Hepatocyte (in vitro differentiated cells): ENCODE measurements at regions not wholly inside any gene's neighbourhood (a gene's known extent, or its start where the extent isn't known, plus 50 kb on each side); places are given as distances from the start of the nearest gene placed in this dataset.

Experiments
- DNase-seq: peaks from one replicate; pipeline ENCODE4 v3.0.0-alpha.2; 2016; ENCODE audit warnings: low spot score
- H2AFZ ChIP-seq: fragments of 200-600 bp; sonication (generic); 2 replicates; pipeline ENCODE4 v1.6.0; 2016; ENCODE audit warnings: antibody characterized with exemption, mild to moderate bottlenecking
- H3K27ac ChIP-seq: fragments of 200-600 bp; sonication (generic); 2 replicates; pipeline ENCODE4 v1.5.1; 2016; ENCODE audit warnings: mild to moderate bottlenecking
- H3K27me3 ChIP-seq: fragments of 200-600 bp; sonication (generic); 2 replicates; pipeline ENCODE4 v1.6.1; 2016
- H3K36me3 ChIP-seq: fragments of 200-600 bp; sonication (generic); replicated peaks from 2 replicates; pipeline ENCODE4 v1.5.1; 2016; ENCODE audit warnings: low read depth; ENCODE audit not compliant: insufficient read depth
- H3K4me1 ChIP-seq: fragments of 200-600 bp; sonication (generic); 2 replicates; pipeline ENCODE4 v1.5.1; 2016; ENCODE audit warnings: mild to moderate bottlenecking, moderate library complexity; ENCODE audit not compliant: insufficient read depth
- H3K4me2 ChIP-seq: fragments of 200-600 bp; sonication (generic); 2 replicates; pipeline ENCODE4 v1.6.0; 2016
- H3K4me3 ChIP-seq: fragments of 200-600 bp; sonication (generic); 2 replicates; pipeline ENCODE4 v1.5.1; 2016; ENCODE audit warnings: mild to moderate bottlenecking
- H3K79me2 ChIP-seq: fragments of 200-600 bp; sonication (generic); 2 replicates; pipeline ENCODE4 v1.6.0; 2017; ENCODE audit warnings: mild to moderate bottlenecking
- H3K9me2 ChIP-seq: fragments of 200-600 bp; sonication (generic); replicated peaks from 2 replicates; pipeline ENCODE4 v1.6.0; 2017; ENCODE audit warnings: mild to moderate bottlenecking; ENCODE audit not compliant: insufficient read depth
- H3K9me3 ChIP-seq: fragments of 200-600 bp; sonication (generic); 2 replicates; pipeline ENCODE4 v1.5.1; 2016; ENCODE audit warnings: low read depth, mild to moderate bottlenecking
- H4K20me1 ChIP-seq: fragments of 200-600 bp; sonication (generic); 2 replicates; pipeline ENCODE4 v1.6.0; 2016; ENCODE audit warnings: mild to moderate bottlenecking; ENCODE audit not compliant: insufficient read depth, poor library complexity, severe bottlenecking
- CTCF ChIP-seq: fragments of 200-600 bp; sonication (generic); IDR thresholded peaks from 2 replicates; pipeline ENCODE4 v1.5.1; 2016; ENCODE audit warnings: antibody characterized with exemption, mild to moderate bottlenecking; ENCODE audit not compliant: poor library complexity
- EZH2 ChIP-seq: fragments of 200-600 bp; sonication (generic); IDR thresholded peaks from 2 replicates; pipeline ENCODE4 v1.6.1; 2016; ENCODE audit warnings: antibody characterized with exemption, mild to moderate bottlenecking, borderline replicate concordance
- EZH2phosphoT487 ChIP-seq: fragments of 200-600 bp; sonication (generic); IDR thresholded peaks from one replicate; pipeline ENCODE4 v1.6.1; 2018; ENCODE audit warnings: antibody characterized with exemption, mild to moderate bottlenecking, low read depth, moderate library complexity; ENCODE audit not compliant: unreplicated experiment, severe bottlenecking
- WGBS: methylation state at CpG from one replicate; pipeline ENCODE4 v1.1.6; 2016; ENCODE audit warnings: low lambda C conversion rate; ENCODE audit errors: missing lambda C conversion rate; 5-methylcytosine and 5-hydroxymethylcytosine counted together

DNA sequence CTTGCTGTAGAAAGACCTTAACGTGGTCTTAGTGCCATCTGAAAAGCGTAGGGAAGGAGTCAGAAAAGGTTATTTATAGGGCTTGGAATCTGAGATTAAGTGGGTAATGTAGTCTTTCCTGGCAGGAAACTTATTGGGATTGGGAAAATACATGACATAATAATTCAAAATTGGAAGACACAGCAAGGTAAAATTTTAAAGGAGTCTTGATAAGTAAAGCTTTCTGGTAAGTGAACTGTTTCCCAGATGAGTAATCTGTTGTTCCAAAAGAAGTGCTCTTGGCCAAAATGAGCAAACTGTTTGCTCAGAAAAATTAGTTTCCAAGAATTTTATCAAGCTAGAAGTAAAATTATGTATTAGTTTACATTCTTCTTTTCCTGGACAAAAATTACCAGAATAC is 149.3 kb upstream of the TMTC2 start:
- Histone ChIP-seq H3K4me3 (no peak overlapping the region), H3K4me1 (no peaks in the 10 kb centered on the region), H3K27ac (no peak overlapping the region), H3K9me3 (no peaks in the 10 kb centered on the region), H3K27me3 (no peaks in the 10 kb centered on the region), H4K20me1 (no peaks in the 10 kb centered on the region), H3K4me2 (no peak overlapping the region), H3K36me3 (no peaks in the 10 kb centered on the region), H3K79me2 (no peaks in the 10 kb centered on the region), H3K9me2 (no peaks in the 10 kb centered on the region), H2AFZ (no peak overlapping the region)
- 78% methylated on average over 2 of the region's 2 CpGs for WGBS
- TF ChIP-seq CTCF (no peak), EZH2 (no peak), EZH2phosphoT487 (no peak)
- DNase-seq, result no peak

- no peaks in the 10 kb centered on the region for H4K20me1 ChIP-seq
Observed at GRCh38 chr12:82554529-82554928, 132.2 kb upstream of the TMTC2 start.

GRCh38 chr12:82555699-82556098 is 131.0 kb upstream of the TMTC2 start:
- no peak for TF ChIP-seq EZH2phosphoT487
- TF ChIP-seq EZH2, result no peak
- no peak for TF ChIP-seq CTCF
- no peak for DNase-seq
- no peak overlapping the region for H2AFZ ChIP-seq
- no peaks in the 10 kb centered on the region for H3K9me3 ChIP-seq
- no peak overlapping the region for H3K4me2 ChIP-seq
- H3K27ac ChIP-seq, result no peak overlapping the region
- no peak overlapping the region for H3K4me3 ChIP-seq
- H3K36me3 ChIP-seq, result no peaks in the 10 kb centered on the region
- no peaks in the 10 kb centered on the region for H3K27me3 ChIP-seq
- WGBS, result 24% methylated on average over 1 of the region's 1 CpG
- H4K20me1 ChIP-seq, result no peaks in the 10 kb centered on the region
- H3K4me1 ChIP-seq, result no peaks in the 10 kb centered on the region
- H3K9me2 ChIP-seq, result no peaks in the 10 kb centered on the region
- H3K79me2 ChIP-seq, result no peaks in the 10 kb centered on the region

More at GRCh38 chr12:82554529-82554928, 132.2 kb upstream of the TMTC2 start:
- Histone ChIP-seq H3K4me2 (no peak overlapping the region), H3K27me3 (no peaks in the 10 kb centered on the region), H3K79me2 (no peaks in the 10 kb centered on the region), H3K27ac (no peak overlapping the region), H2AFZ (no peak overlapping the region), H3K4me1 (no peaks in the 10 kb centered on the region), H3K9me3 (no peaks in the 10 kb centered on the region), H3K4me3 (no peak overlapping the region), H3K36me3 (no peaks in the 10 kb centered on the region), H3K9me2 (no peaks in the 10 kb centered on the region)
- no peak for DNase-seq
- 71% methylated on average over 2 of the region's 2 CpGs for WGBS
- no peak for TF ChIP-seq EZH2phosphoT487
- no peak for TF ChIP-seq CTCF
- TF ChIP-seq EZH2, result no peak

DNA sequence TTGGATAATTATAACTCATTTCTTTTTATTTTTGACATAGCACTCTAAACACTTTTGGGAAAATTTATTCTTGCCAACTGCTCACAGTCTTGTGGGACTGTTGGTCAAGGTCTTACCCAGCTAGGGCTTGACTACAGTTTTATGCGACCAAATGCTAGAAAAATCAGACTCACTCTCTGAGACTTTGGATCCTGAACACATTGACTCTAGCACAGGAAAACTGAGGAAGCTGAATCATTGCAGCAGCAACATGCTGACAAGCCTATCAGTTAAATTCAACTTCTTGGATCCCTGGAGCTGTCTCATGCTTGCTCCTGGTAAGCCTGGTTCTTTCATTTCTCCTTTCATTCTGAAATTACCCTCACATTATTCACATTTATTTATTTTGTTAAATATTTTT is 120.7 kb upstream of the TMTC2 start:
- 97% methylated on average over 1 of the region's 1 CpG for WGBS
- Histone ChIP-seq H3K27me3 (no peaks in the 10 kb centered on the region), H3K36me3 (no peaks in the 10 kb centered on the region), H3K9me3 (no peaks in the 10 kb centered on the region), H4K20me1 (no peaks in the 10 kb centered on the region), H2AFZ (no peak overlapping the region), H3K9me2 (no peaks in the 10 kb centered on the region), H3K27ac (no peak overlapping the region), H3K79me2 (no peaks in the 10 kb centered on the region), H3K4me3 (no peak overlapping the region), H3K4me1 (no peaks in the 10 kb centered on the region), H3K4me2 (no peak overlapping the region)
- no peak for DNase-seq
- TF ChIP-seq EZH2, result no peak
